OCI-LY3 (cell line): ENCODE measurements at regions not wholly inside any gene's neighbourhood (a gene's known extent, or its start where the extent isn't known, plus 50 kb on each side); places are given as distances from the start of the nearest gene placed in this dataset.

Experiments
- CTCF ChIP-seq: fragments of 200-600, 300-600 bp; sonication (generic); IDR thresholded peaks from 2 replicates; pipeline ENCODE4 v1.5.1; 2014; ENCODE audit warnings: antibody characterized with exemption, low read length, low read depth
- EZH2phosphoT487 ChIP-seq: fragments of 200-600 bp; shearing (Covaris generic); IDR thresholded peaks from 2 replicates; pipeline ENCODE4 v1.6.1; 2018; ENCODE audit warnings: antibody characterized with exemption, mixed run types, low read depth

- no peak for TF ChIP-seq CTCF
- TF ChIP-seq EZH2phosphoT487 = no peak
Measured at GRCh38 chr3:96760956-96761355, 53.4 kb upstream of the EPHA6 start.
